Endothelial cell of umbilical vein (primary cell): ENCODE measurements at regions not wholly inside any gene's neighbourhood (a gene's known extent, or its start where the extent isn't known, plus 50 kb on each side); places are given as distances from the start of the nearest gene placed in this dataset.

Source experiments
- BruUV-seq: library from RNA; stranded (reverse); fragments of 400-500 nt; replicated peaks from 2 replicates; lab custom pipeline; 2021; lab: Mats Ljungman, UMichigan
- CTCF ChIA-PET: fragments of 300-600, 350-600 bp; sonication (Branson Sonifier 250); formaldehyde crosslinking; loops from one replicate; lab custom pipeline; 2021; ENCODE audit warnings: antibody characterized with exemption, inconsistent platforms; lab: Charles Lee
- POLR2A ChIA-PET: fragments of 300-600, 350-600 bp; sonication (Branson Sonifier 250); formaldehyde crosslinking; loops from one replicate; lab custom pipeline; 2021; ENCODE audit warnings: antibody characterized with exemption, inconsistent platforms; lab: Charles Lee
- DNase-seq: peaks from one replicate; pipeline ENCODE4 v3.0.0-alpha.2; 2011; ENCODE audit warnings: low read depth, low spot score
- FAIRE-seq: peaks from 2 replicates; lab custom pipeline; 2011; peaks lifted over from hg19 to GRCh38; lab: Jason Lieb, UNC
- H2AFZ ChIP-seq: 2 replicates; pipeline ENCODE4 v1.6.0; 2012; ENCODE audit warnings: low read depth, low read length, control low read depth, inconsistent platforms
- H3K27ac ChIP-seq: 2 replicates; pipeline ENCODE4 v1.5.1; 2011; ENCODE audit warnings: low read depth, mild to moderate bottlenecking, control low read depth, low read length, moderate library complexity; ENCODE audit not compliant: insufficient read depth
- H3K27me3 ChIP-seq, 2 experiments: 2 replicates each; pipeline versions ENCODE4 v1.6.0 to v1.6.1; 2011; ENCODE audit warnings: low read length in 2 of 2, mixed read lengths in 1 of 2; ENCODE audit not compliant: control insufficient read depth in 2 of 2, insufficient read depth in 2 of 2
- H3K36me3 ChIP-seq, 2 experiments: 2 replicates in 1 of 2; 3 replicates in 1 of 2; pipeline ENCODE4 v1.5.1; 2011; ENCODE audit warnings: low read length in 2 of 2, mild to moderate bottlenecking in 1 of 2, moderate library complexity in 1 of 2; ENCODE audit not compliant: control insufficient read depth in 2 of 2, insufficient read depth in 2 of 2; ENCODE audit errors: extremely low read depth in 1 of 2
- H3K4me1 ChIP-seq: 3 replicates; pipeline ENCODE4 v1.5.1; 2011; ENCODE audit warnings: mild to moderate bottlenecking, low read length; ENCODE audit not compliant: control insufficient read depth, insufficient read depth; ENCODE audit errors: extremely low read depth
- H3K4me2 ChIP-seq: 2 replicates; pipeline ENCODE4 v1.6.1; 2011; ENCODE audit warnings: low read length, control low read depth, mixed read lengths; ENCODE audit not compliant: insufficient read depth
- H3K4me3 ChIP-seq, 3 experiments: fragments of 200-600 bp in 1 of 3; sonication (generic), shearing (Covaris generic) in 1 of 3; replicated peaks in 1 of 3; 2 replicates each; pipeline ENCODE4 v1.5.1; 2011 to 2016; ENCODE audit warnings: control low read depth in 3 of 3, low read length in 3 of 3, mild to moderate bottlenecking in 2 of 3, inconsistent platforms in 1 of 3, low read depth in 1 of 3, moderate library complexity in 1 of 3; ENCODE audit not compliant: insufficient read depth in 1 of 3
- H3K79me2 ChIP-seq: 2 replicates; pipeline ENCODE4 v1.6.0; 2012; ENCODE audit warnings: low read length, inconsistent platforms; ENCODE audit not compliant: control insufficient read depth, insufficient read depth
- H3K9ac ChIP-seq: replicated peaks from 2 replicates; pipeline ENCODE3; 2011; ENCODE audit warnings: low read length, control low read depth; ENCODE audit not compliant: insufficient read depth; ENCODE audit errors: extremely low read depth
- H3K9me1 ChIP-seq: replicated peaks from 3 replicates; pipeline ENCODE4 v1.6.0; 2011; ENCODE audit warnings: mild to moderate bottlenecking, low read length; ENCODE audit not compliant: control insufficient read depth, insufficient read depth; ENCODE audit errors: extremely low read depth
- H3K9me3 ChIP-seq: replicated peaks from 2 replicates; pipeline ENCODE4 v1.5.1; 2012; ENCODE audit warnings: low read length, inconsistent platforms; ENCODE audit not compliant: control insufficient read depth, insufficient read depth
- H4K20me1 ChIP-seq: replicated peaks from 2 replicates; pipeline ENCODE3; 2011; ENCODE audit warnings: mild to moderate bottlenecking, low read length; ENCODE audit not compliant: control insufficient read depth, insufficient read depth; ENCODE audit errors: extremely low read depth
- EZH2 ChIP-seq: IDR thresholded peaks from 2 replicates; pipeline ENCODE4 v1.6.1; 2012; ENCODE audit warnings: borderline replicate concordance, low read depth, mild to moderate bottlenecking, moderate library complexity, low read length, inconsistent platforms; ENCODE audit not compliant: severe bottlenecking
- FOS ChIP-seq: IDR thresholded peaks from 2 replicates; pipeline ENCODE4 v1.6.1; 2011; ENCODE audit warnings: mild to moderate bottlenecking, low read length, moderate library complexity, borderline replicate concordance; ENCODE audit not compliant: insufficient read depth
- GATA2 ChIP-seq: IDR thresholded peaks from 2 replicates; pipeline ENCODE4 v1.7.0; 2011; ENCODE audit warnings: low read depth, mild to moderate bottlenecking, moderate library complexity, mixed read lengths, low read length; ENCODE audit not compliant: insufficient read length, insufficient read depth
- JUN ChIP-seq: IDR thresholded peaks from 2 replicates; pipeline ENCODE4 v1.6.1; 2011; ENCODE audit warnings: borderline replicate concordance, low read depth; ENCODE audit not compliant: insufficient read length, insufficient read depth
- MYC ChIP-seq: IDR thresholded peaks from one replicate; pipeline ENCODE4 v1.6.1; 2011; ENCODE audit warnings: mild to moderate bottlenecking, low read depth, low read length
- POLR2AphosphoS5 ChIP-seq: IDR thresholded peaks from 2 replicates; pipeline ENCODE4 v1.6.1; 2012; ENCODE audit warnings: low read depth, mild to moderate bottlenecking, control low read depth, low read length, moderate library complexity; ENCODE audit not compliant: insufficient read depth
- dilution Hi-C: fragments of 300-500 bp; cut with MboI; formaldehyde crosslinking; loops from one replicate; pipeline ENCODE4 v1.15.0; 2019; ENCODE audit warnings: low sequenced_read_pairs; ENCODE audit not compliant: extremely low pct_ligation_motif_present
- intact Hi-C: fragments of 100-400 bp; cut with micrococcal nuclease; formaldehyde crosslinking; loops from one replicate; pipeline ENCODE4 v1.10.0; 2022
- TF ChIP-seq, protein P1 (sequence below), 2 donors: IDR thresholded peaks; 1 replicate in 1 of 2; 2 replicates in 1 of 2; pipeline ENCODE4 v1.5.1; 2011; ENCODE audit warnings: low read length in 2 of 2, mild to moderate bottlenecking in 2 of 2, moderate library complexity in 2 of 2, control low read depth in 1 of 2, inconsistent platforms in 1 of 2, low read depth in 1 of 2; ENCODE audit not compliant: insufficient read depth in 1 of 2; ENCODE audit errors: extremely low read depth in 1 of 2
- TF ChIP-seq, protein P2 (sequence below): IDR thresholded peaks from 2 replicates; pipeline ENCODE4 v1.6.1; 2011; ENCODE audit not compliant: insufficient read depth, insufficient read length

DNA sequence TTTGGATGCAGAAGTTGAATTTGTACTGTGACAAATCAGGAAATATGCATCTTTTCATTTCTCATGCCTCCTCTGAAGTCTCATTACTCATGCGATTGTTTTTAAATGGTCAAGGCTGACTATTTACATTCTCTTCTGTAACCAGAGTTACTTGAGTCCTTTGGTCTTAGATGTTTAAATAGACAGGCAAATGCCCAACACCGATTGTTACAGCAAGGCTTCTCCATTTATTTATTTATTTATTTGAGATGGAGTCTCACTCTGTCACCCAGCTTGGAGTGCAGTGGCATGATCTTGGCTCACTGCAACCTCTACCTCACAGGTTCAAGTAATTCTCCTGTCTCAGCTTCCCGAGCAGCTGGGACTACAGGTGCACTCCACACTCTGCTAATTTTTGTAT, 72.7 kb upstream of the SLC28A3 start:
- CTCF ChIA-PET, result no interaction called here
- dilution Hi-C loops (no loop called here), intact Hi-C loops (no loop called here)
- no peaks in the 10 kb centered on the region for H3K9me3 ChIP-seq
- no peaks in the 10 kb centered on the region for H3K79me2 ChIP-seq
- no peak overlapping the region for H3K4me3 ChIP-seq
- H3K4me2 ChIP-seq, result no peak overlapping the region
- TF ChIP-seq EZH2, result no peak
- TF ChIP-seq MYC, result no peak
- no peak for TF ChIP-seq JUN
- no peak for TF ChIP-seq GATA2
- no peak for TF ChIP-seq FOS
- TF ChIP-seq, protein P1, sequence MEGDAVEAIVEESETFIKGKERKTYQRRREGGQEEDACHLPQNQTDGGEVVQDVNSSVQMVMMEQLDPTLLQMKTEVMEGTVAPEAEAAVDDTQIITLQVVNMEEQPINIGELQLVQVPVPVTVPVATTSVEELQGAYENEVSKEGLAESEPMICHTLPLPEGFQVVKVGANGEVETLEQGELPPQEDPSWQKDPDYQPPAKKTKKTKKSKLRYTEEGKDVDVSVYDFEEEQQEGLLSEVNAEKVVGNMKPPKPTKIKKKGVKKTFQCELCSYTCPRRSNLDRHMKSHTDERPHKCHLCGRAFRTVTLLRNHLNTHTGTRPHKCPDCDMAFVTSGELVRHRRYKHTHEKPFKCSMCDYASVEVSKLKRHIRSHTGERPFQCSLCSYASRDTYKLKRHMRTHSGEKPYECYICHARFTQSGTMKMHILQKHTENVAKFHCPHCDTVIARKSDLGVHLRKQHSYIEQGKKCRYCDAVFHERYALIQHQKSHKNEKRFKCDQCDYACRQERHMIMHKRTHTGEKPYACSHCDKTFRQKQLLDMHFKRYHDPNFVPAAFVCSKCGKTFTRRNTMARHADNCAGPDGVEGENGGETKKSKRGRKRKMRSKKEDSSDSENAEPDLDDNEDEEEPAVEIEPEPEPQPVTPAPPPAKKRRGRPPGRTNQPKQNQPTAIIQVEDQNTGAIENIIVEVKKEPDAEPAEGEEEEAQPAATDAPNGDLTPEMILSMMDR (IDR thresholded peaks at IDR 0.05; ENCODE audit: extremely low read depth in 1 of 2, insufficient read depth in 1 of 2, low read depth in 1 of 2, low read length in 2 of 2), result no peak
- no peak for TF ChIP-seq POLR2AphosphoS5
- TF ChIP-seq, protein P2, sequence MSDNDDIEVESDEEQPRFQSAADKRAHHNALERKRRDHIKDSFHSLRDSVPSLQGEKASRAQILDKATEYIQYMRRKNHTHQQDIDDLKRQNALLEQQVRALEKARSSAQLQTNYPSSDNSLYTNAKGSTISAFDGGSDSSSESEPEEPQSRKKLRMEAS, result no peak
- no peaks in the 10 kb centered on the region for H3K9me1 ChIP-seq
- H3K27me3 ChIP-seq, result no peaks in the 10 kb centered on the region
- no peaks in the 10 kb centered on the region for H3K36me3 ChIP-seq
- no peak overlapping the region for H2AFZ ChIP-seq
- BruUV-seq, result no TSS peak
- POLR2A ChIA-PET, result no interaction called here
- H3K27ac ChIP-seq, result no peak overlapping the region
- no peak for DNase-seq
- FAIRE-seq, result no peak
- no peaks in the 10 kb centered on the region for H3K4me1 ChIP-seq
- no peak overlapping the region for H3K9ac ChIP-seq
- H4K20me1 ChIP-seq, result no peaks in the 10 kb centered on the region
